K562 (cell line): ENCODE measurements at regions not wholly inside any gene's neighbourhood (a gene's known extent, or its start where the extent isn't known, plus 50 kb on each side); places are given as distances from the start of the nearest gene placed in this dataset.

Source experiments
- ATAC-seq: fragments of 200-7000 bp; cut with Tn5 transposase; 3 replicates; pipeline ENCODE4 v1.9.1; 2020; ENCODE audit warnings: moderate library complexity
- BruUV-seq: library from RNA; stranded (reverse); fragments of 400-500 nt; replicated peaks from 2 replicates; lab custom pipeline; 2021; lab: Mats Ljungman, UMichigan
- CTCF ChIA-PET: fragments of 300-600 bp; formaldehyde crosslinking; extraction: SDS; loops from one replicate; lab custom pipeline; 2021; ENCODE audit warnings: low intra/inter-chr PET ratio; lab: Yijun Ruan, JAX
- POLR2A ChIA-PET: fragments of 300-600, 350-650 bp; sonication (Branson Sonifier 250); formaldehyde crosslinking; extraction: SDS; loops from one replicate; lab custom pipeline; 2021; ENCODE audit warnings: antibody characterized with exemption, inconsistent platforms; lab: Yijun Ruan, JAX
- DNase-seq, 4 experiments: peaks; one replicate each; pipeline versions ENCODE4 v3.0.0 to v3.0.0-alpha.2; 2011 to 2018; ENCODE audit warnings: low spot score in 3 of 4, mixed read lengths in 3 of 4; ENCODE audit errors: extremely low read depth in 1 of 4
- FAIRE-seq: peaks from 2 replicates; lab custom pipeline; 2011; peaks lifted over from hg19 to GRCh38; lab: Jason Lieb, UNC
- H2AFZ ChIP-seq: 2 replicates; pipeline ENCODE4 v1.6.0; 2011; ENCODE audit warnings: low read depth, low read length, control low read depth, inconsistent platforms
- H3K27ac ChIP-seq: fragments of 200-600 bp; 3 replicates; pipeline ENCODE4 v1.8.0; 2011; ENCODE audit warnings: low read depth, mild to moderate bottlenecking, control low read depth, inconsistent platforms, low read length, moderate library complexity, mixed read lengths; ENCODE audit errors: extremely low read depth
- H3K27me3 ChIP-seq, 2 experiments: fragments of 300-600 bp in 1 of 2; 2 replicates in 1 of 2; 3 replicates in 1 of 2; pipeline versions ENCODE4 v1.6.0 to v1.8.0; 2011; ENCODE audit warnings: inconsistent platforms in 2 of 2, low read length in 2 of 2, mild to moderate bottlenecking in 1 of 2, mixed read lengths in 1 of 2, moderate library complexity in 1 of 2; ENCODE audit not compliant: control insufficient read depth in 2 of 2, insufficient read depth in 2 of 2
- H3K36me3 ChIP-seq: fragments of 300-600 bp; 3 replicates; pipeline ENCODE4 v1.8.0; 2011; ENCODE audit warnings: mild to moderate bottlenecking, low read length, inconsistent platforms; ENCODE audit not compliant: control insufficient read depth, insufficient read depth
- H3K4me1 ChIP-seq, 2 experiments: fragments of 200-600 bp in 1 of 2; replicated peaks in 1 of 2; 2 replicates in 1 of 2; 3 replicates in 1 of 2; pipeline versions ENCODE4 v1.5.1 to v1.8.0; 2011; ENCODE audit warnings: inconsistent platforms in 2 of 2, low read length in 2 of 2, mild to moderate bottlenecking in 1 of 2, mixed read lengths in 1 of 2, moderate library complexity in 1 of 2; ENCODE audit not compliant: control insufficient read depth in 2 of 2, insufficient read depth in 2 of 2
- H3K4me2 ChIP-seq: 2 replicates; pipeline ENCODE4 v1.6.1; 2011; ENCODE audit warnings: low read length, control low read depth, inconsistent platforms, mixed read lengths; ENCODE audit not compliant: insufficient read depth
- H3K4me3 ChIP-seq: fragments of 200-600 bp; sonication (generic), shearing (Covaris generic); 2 replicates; pipeline ENCODE4 v1.5.1; 2016; ENCODE audit warnings: control low read depth, inconsistent platforms
- H3K79me2 ChIP-seq: fragments of 200-600 bp; 3 replicates; pipeline ENCODE4 v1.8.0; 2011; ENCODE audit warnings: low read length, inconsistent platforms; ENCODE audit not compliant: control insufficient read depth, insufficient read depth
- H3K9ac ChIP-seq, 2 experiments: 2 replicates each; pipeline versions ENCODE4 v1.6.0 to v1.6.1; 2011; ENCODE audit warnings: low read depth in 2 of 2, low read length in 2 of 2, control low read depth in 1 of 2, inconsistent platforms in 1 of 2, mild to moderate bottlenecking in 1 of 2, mixed read lengths in 1 of 2; ENCODE audit not compliant: insufficient read depth in 1 of 2
- H3K9me1 ChIP-seq: one replicate; pipeline ENCODE4 v1.6.0; 2011; ENCODE audit warnings: inconsistent platforms, mild to moderate bottlenecking, low read length, moderate library complexity; ENCODE audit not compliant: control insufficient read depth, insufficient read depth
- H3K9me3 ChIP-seq: replicated peaks from 2 replicates; pipeline ENCODE4 v1.5.1; 2011; ENCODE audit warnings: low read depth, low read length, inconsistent platforms; ENCODE audit not compliant: control insufficient read depth, insufficient read depth
- H4K20me1 ChIP-seq: replicated peaks from 2 replicates; pipeline ENCODE4 v1.6.1; 2011; ENCODE audit warnings: low read length, inconsistent platforms, mixed read lengths; ENCODE audit not compliant: control insufficient read depth, insufficient read depth
- CHD2 ChIP-seq: IDR thresholded peaks from 2 replicates; pipeline ENCODE4 v1.6.1; 2011; ENCODE audit warnings: low read depth, low read length
- FUS ChIP-seq: fragments of 200-400 bp; formaldehyde crosslinking; optimal IDR thresholded peaks from 2 replicates; pipeline ENCODE3; 2017; ENCODE audit warnings: low read depth, low read length
- NUFIP1 ChIP-seq: fragments of 450-650 bp; IDR thresholded peaks from 2 replicates; pipeline ENCODE4 v1.6.1; 2018; ENCODE audit not compliant: partially characterized antibody
- RFX5 ChIP-seq: IDR thresholded peaks from 2 replicates; pipeline ENCODE4 v1.6.1; 2011; ENCODE audit warnings: low read depth, mild to moderate bottlenecking, improper control_type of control experiment, low read length
- ZKSCAN1 ChIP-seq: fragments of 150-350 bp; IDR thresholded peaks from 2 replicates; pipeline ENCODE4 v1.6.1; 2016; ENCODE audit warnings: low read depth, low read length
- ZNF57 ChIP-seq: fragments of 450-650 bp; formaldehyde crosslinking; IDR thresholded peaks from 2 replicates; pipeline ENCODE4 v1.4.0; 2020; ENCODE audit warnings: mild to moderate bottlenecking, moderate library complexity
- WGBS: fragments of 100-300 bp; shearing (Covaris generic); methylation state at CpG from one replicate; pipeline ENCODE4 v1.1.6; 2016; ENCODE audit warnings: low coverage, mixed read lengths; ENCODE audit not compliant: insufficient coverage; ENCODE audit errors: missing lambda C conversion rate; 5-methylcytosine and 5-hydroxymethylcytosine counted together
- in situ Hi-C: fragments of 300-500 bp; cut with MboI; formaldehyde crosslinking; loops from 4 replicates; pipeline ENCODE4 v1.15.0; 2018; ENCODE audit warnings: inconsistent platforms, mixed read lengths
- intact Hi-C: fragments of 100-400 bp; cut with micrococcal nuclease; formaldehyde crosslinking; loops from 2 replicates; pipeline ENCODE4 v1.14.2; 2022
- TF ChIP-seq, protein P1 (sequence below), 2 experiments: fragments of 150-350 bp in 1 of 2; IDR thresholded peaks; 2 replicates each; pipeline ENCODE4 v1.6.1; 2012 to 2016; ENCODE audit warnings: low read depth in 2 of 2, low read length in 2 of 2, mild to moderate bottlenecking in 1 of 2, moderate library complexity in 1 of 2
- TF ChIP-seq, protein P2 (sequence below): fragments of 250-450 bp; sonication (Bioruptor Pico); IDR thresholded peaks from 2 replicates; pipeline ENCODE4 v1.9.0; 2021; ENCODE audit warnings: mild to moderate bottlenecking

DNA sequence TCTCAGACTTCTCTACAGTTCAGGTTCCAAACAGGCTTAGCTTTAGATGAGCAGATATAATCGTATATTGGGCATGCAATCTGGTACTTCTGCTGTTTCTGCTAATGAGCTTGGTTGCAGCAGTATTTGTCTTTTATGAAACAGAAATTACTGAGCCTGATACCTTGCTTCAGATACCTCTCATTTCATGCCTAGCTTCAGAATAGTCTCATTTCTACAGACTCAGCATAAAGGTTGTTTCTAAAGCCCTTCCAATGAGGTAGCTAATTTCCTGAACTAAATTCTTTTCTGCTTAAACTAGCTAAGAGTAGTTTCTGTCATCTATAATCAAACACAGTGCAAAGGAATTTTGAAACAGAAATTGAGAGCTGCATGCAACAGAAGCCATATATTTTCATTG is 275.0 kb upstream of the KITLG start:
- BruUV-seq, result no TSS peak
- no peaks in the 10 kb centered on the region for H3K9me1 ChIP-seq
- H3K4me3 ChIP-seq, result no peak overlapping the region
- no peaks in the 10 kb centered on the region for H3K27me3 ChIP-seq
- 0% methylated on average over 1 of the region's 1 CpG for WGBS
- intact Hi-C loops (no loop called here), in situ Hi-C loops (no loop called here)
- H3K4me1 ChIP-seq, result no peaks in the 10 kb centered on the region
- no peaks in the 10 kb centered on the region for H4K20me1 ChIP-seq
- H3K9me3 ChIP-seq, result no peaks in the 10 kb centered on the region
- DNase-seq (no peak), FAIRE-seq (no peak), ATAC-seq (no peak)
- H3K9ac ChIP-seq, result no peak overlapping the region
- POLR2A ChIA-PET, result no interaction called here
- H2AFZ ChIP-seq, result no peak overlapping the region
- H3K79me2 ChIP-seq, result no peaks in the 10 kb centered on the region
- H3K27ac ChIP-seq, result no peak overlapping the region
- H3K36me3 ChIP-seq, result no peaks in the 10 kb centered on the region
- no peak overlapping the region for H3K4me2 ChIP-seq
- CTCF ChIA-PET, result no interaction called here
- TF ChIP-seq ZNF57 (CRISPR knock-in tag) (no peak), ZKSCAN1 (no peak), FUS (no peak), NUFIP1 (no peak), CHD2 (no peak), RFX5 (no peak)
- TF ChIP-seq, protein P1, sequence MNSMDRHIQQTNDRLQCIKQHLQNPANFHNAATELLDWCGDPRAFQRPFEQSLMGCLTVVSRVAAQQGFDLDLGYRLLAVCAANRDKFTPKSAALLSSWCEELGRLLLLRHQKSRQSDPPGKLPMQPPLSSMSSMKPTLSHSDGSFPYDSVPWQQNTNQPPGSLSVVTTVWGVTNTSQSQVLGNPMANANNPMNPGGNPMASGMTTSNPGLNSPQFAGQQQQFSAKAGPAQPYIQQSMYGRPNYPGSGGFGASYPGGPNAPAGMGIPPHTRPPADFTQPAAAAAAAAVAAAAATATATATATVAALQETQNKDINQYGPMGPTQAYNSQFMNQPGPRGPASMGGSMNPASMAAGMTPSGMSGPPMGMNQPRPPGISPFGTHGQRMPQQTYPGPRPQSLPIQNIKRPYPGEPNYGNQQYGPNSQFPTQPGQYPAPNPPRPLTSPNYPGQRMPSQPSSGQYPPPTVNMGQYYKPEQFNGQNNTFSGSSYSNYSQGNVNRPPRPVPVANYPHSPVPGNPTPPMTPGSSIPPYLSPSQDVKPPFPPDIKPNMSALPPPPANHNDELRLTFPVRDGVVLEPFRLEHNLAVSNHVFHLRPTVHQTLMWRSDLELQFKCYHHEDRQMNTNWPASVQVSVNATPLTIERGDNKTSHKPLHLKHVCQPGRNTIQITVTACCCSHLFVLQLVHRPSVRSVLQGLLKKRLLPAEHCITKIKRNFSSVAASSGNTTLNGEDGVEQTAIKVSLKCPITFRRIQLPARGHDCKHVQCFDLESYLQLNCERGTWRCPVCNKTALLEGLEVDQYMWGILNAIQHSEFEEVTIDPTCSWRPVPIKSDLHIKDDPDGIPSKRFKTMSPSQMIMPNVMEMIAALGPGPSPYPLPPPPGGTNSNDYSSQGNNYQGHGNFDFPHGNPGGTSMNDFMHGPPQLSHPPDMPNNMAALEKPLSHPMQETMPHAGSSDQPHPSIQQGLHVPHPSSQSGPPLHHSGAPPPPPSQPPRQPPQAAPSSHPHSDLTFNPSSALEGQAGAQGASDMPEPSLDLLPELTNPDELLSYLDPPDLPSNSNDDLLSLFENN (IDR thresholded peaks at IDR 0.05; ENCODE audit: low read depth in 2 of 2, low read length in 2 of 2), result no peak
- TF ChIP-seq, protein P2, sequence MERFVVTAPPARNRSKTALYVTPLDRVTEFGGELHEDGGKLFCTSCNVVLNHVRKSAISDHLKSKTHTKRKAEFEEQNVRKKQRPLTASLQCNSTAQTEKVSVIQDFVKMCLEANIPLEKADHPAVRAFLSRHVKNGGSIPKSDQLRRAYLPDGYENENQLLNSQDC, result no peak
